Heart left ventricle (tissue), 16 donors: ENCODE measurements at regions not wholly inside any gene's neighbourhood (a gene's known extent, or its start where the extent isn't known, plus 50 kb on each side); places are given as distances from the start of the nearest gene placed in this dataset.

Experiments used
- ATAC-seq, 4 donors: fragments of 200-7000 bp; cut with Tn5 transposase; one replicate each; pipeline ENCODE4 v1.9.1; 2020 to 2022; ENCODE audit warnings: moderate library complexity in 4 of 4, mild to moderate bottlenecking in 3 of 4, moderate number of reproducible peaks in 1 of 4
- DNase-seq, 5 donors: peaks; one replicate each; pipeline ENCODE4 v3.0.0-alpha.2; 2020
- H3K27ac ChIP-seq, 12 donors: fragments of 200-600 bp; sonication (generic) in 4 of 12; one replicate each; pipeline versions ENCODE4 v1.5.0 to v1.8.0; 2016 to 2022; ENCODE audit warnings: mild to moderate bottlenecking in 2 of 12
- H3K27me3 ChIP-seq, 9 donors: fragments of 200-600 bp; sonication (generic) in 2 of 9; one replicate each; pipeline versions ENCODE4 v1.5.1 to v1.8.0; 2016 to 2022; ENCODE audit warnings: mild to moderate bottlenecking in 3 of 9
- H3K36me3 ChIP-seq, 9 donors: fragments of 200-600 bp; sonication (generic) in 2 of 9; one replicate each; pipeline versions ENCODE4 v1.5.0 to v1.8.0; 2018 to 2022; ENCODE audit warnings: mild to moderate bottlenecking in 2 of 9
- H3K4me1 ChIP-seq, 12 donors: fragments of 200-600 bp; sonication (generic) in 4 of 12; one replicate each; pipeline versions ENCODE4 v1.5.0 to v1.8.0; 2016 to 2022; ENCODE audit warnings: mild to moderate bottlenecking in 3 of 12
- H3K4me3 ChIP-seq, 12 donors: fragments of 200-600 bp; sonication (generic) in 4 of 12; one replicate each; pipeline versions ENCODE4 v1.5.0 to v1.8.0; 2017 to 2022; ENCODE audit warnings: mild to moderate bottlenecking in 9 of 12, moderate library complexity in 4 of 12
- H3K9me3 ChIP-seq, 12 donors: fragments of 200-600 bp; sonication (generic) in 4 of 12; one replicate each; pipeline versions ENCODE4 v1.5.0 to v1.8.0; 2016 to 2022; ENCODE audit warnings: mild to moderate bottlenecking in 1 of 12
- POLR2A ChIP-seq, 2 donors: fragments of 450-650 bp; IDR thresholded peaks; one replicate each; pipeline ENCODE4 v1.6.1; 2017; ENCODE audit warnings: antibody characterized with exemption in 2 of 2, mild to moderate bottlenecking in 2 of 2, moderate library complexity in 2 of 2
- WGBS, 4 donors: extraction: QIAGEN DNeasy Blood & Tissue Kit in 2 of 4; methylation state at CpG; one replicate each; pipeline versions ENCODE4 v1.1.5 to v1.1.7; 2013 to 2018; 5-methylcytosine and 5-hydroxymethylcytosine counted together
- intact Hi-C, 10 donors: fragments of 100-400 bp; cut with DNase I; formaldehyde crosslinking; loops; one replicate each; pipeline versions ENCODE4 v1.11.1 to v1.14.2; 2022
- TF ChIP-seq, protein P1 (sequence below), 12 donors: fragments of 200-600 bp; sonication (generic) in 4 of 12; IDR thresholded peaks; one replicate each; pipeline versions ENCODE4 v1.5.0 to v1.8.0; 2018 to 2022; ENCODE audit warnings: antibody characterized with exemption in 12 of 12, mild to moderate bottlenecking in 5 of 12
- donor health status: ischemic (EF 13 %, LVEDD 7.1; RV severe dilation, severe dysfunction).
- donor health status: healthy with polysubstance abuse.
- donor health status: DM: no; HTN: yes; CAD: no.
- donor health status: DM: no; HTN: no; CAD: no.
- donor health status: ischemic (EF 25% LVEDD 6.9; RV normal size, moderate dysfunction).
- donor health status: ischemic (EF 25% LVEDD 5.7; RV mildly dilated, moderate dysfunction).
- donor health status: healthy.
- donor health status: DM: yes; HTN: yes; CAD: no.
- donor health status: ischemic (EF 35%, LVEDD 5.7; RV mildly dilated, moderate dysfunction).
- donor health status: nonischemic (EF 11% LVEDD 7.7; RV severe dilation, severe dysfunction).
- donor health status: DM: yes; HTN: yes; CAD: no.
- donor health status: PGD.
- donor health status: ischemic (EF 29% LVEDD 5.4; RV normal size, mild dysfunction).
- donor health status: nonischemic (EF 23%, LVEDD 6.1; RV moderate dilation, normal function).

DNA sequence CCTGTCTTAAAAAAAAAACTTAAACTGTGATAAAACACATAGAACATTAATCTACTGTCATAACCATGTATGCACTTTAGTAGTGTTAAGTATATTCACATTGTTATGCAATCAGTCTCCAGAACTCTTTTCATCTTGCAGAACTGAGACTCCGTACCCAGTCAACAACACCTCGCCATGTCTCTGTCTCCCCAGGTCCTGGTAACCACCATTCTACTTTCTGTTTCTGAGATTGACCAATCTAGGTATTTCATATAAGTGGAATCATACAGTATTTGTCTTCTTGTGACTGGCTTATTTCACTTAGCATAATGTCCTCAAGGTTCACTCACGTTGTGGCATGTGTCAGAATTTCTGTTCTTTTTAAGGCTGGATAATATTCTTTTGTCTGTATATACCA lies 290.8 kb upstream of the CXCR4 start:
- H3K4me3 ChIP-seq, result no peak overlapping the region
- TF ChIP-seq, protein P1, sequence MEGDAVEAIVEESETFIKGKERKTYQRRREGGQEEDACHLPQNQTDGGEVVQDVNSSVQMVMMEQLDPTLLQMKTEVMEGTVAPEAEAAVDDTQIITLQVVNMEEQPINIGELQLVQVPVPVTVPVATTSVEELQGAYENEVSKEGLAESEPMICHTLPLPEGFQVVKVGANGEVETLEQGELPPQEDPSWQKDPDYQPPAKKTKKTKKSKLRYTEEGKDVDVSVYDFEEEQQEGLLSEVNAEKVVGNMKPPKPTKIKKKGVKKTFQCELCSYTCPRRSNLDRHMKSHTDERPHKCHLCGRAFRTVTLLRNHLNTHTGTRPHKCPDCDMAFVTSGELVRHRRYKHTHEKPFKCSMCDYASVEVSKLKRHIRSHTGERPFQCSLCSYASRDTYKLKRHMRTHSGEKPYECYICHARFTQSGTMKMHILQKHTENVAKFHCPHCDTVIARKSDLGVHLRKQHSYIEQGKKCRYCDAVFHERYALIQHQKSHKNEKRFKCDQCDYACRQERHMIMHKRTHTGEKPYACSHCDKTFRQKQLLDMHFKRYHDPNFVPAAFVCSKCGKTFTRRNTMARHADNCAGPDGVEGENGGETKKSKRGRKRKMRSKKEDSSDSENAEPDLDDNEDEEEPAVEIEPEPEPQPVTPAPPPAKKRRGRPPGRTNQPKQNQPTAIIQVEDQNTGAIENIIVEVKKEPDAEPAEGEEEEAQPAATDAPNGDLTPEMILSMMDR (IDR thresholded peaks at IDR 0.05), result no peak
- TF ChIP-seq POLR2A (IDR thresholded peaks at IDR 0.05), result no peak
- no peaks in the 10 kb centered on the region for H3K9me3 ChIP-seq
- ATAC-seq (no peak), DNase-seq (no peak)
- H3K27me3 ChIP-seq, result peaks cover 0 to 34% (median 6%) of the 10 kb centered on the region in 9 donors
- no peaks in the 10 kb centered on the region for H3K4me1 ChIP-seq
- no peaks in the 10 kb centered on the region for H3K36me3 ChIP-seq
- intact Hi-C loops, result no loop called here
- H3K27ac ChIP-seq, result no peak overlapping the region
- 75 to 85% (median 79%) methylated on average over 3 of the region's 3 CpGs for WGBS, 4 donors

- Histone ChIP-seq H3K27ac (no peak overlapping the region), H3K27me3 (peaks cover 0 to 34% (median 6%) of the 10 kb centered on the region in 9 donors), H3K36me3 (no peaks in the 10 kb centered on the region), H3K4me1 (no peaks in the 10 kb centered on the region), H3K4me3 (no peak overlapping the region), H3K9me3 (no peaks in the 10 kb centered on the region)
- ATAC-seq (no peak), DNase-seq (no peak)
- intact Hi-C loops, result no loop called here
- TF ChIP-seq, protein P1 (IDR thresholded peaks at IDR 0.05), result no peak
- TF ChIP-seq POLR2A (IDR thresholded peaks at IDR 0.05), result no peak
- 56 to 73% (median 65%) methylated on average over 5 to 8 of the region's 8 CpGs for WGBS, 4 donors
Measured at GRCh38 chr2:136407952-136408318, 290.0 kb upstream of the CXCR4 start.

GRCh38 chr2:136407117-136407951 lies 289.4 kb upstream of the CXCR4 start:
- H3K27ac ChIP-seq, result no peak overlapping the region
- WGBS, 4 donors, result 50 to 58% (median 53%) methylated on average over 8 of the region's 8 CpGs
- DNase-seq (no peak), ATAC-seq (no peak)
- no peak overlapping the region for H3K4me3 ChIP-seq
- no peaks in the 10 kb centered on the region for H3K4me1 ChIP-seq
- no peaks in the 10 kb centered on the region for H3K9me3 ChIP-seq
- H3K36me3 ChIP-seq, result no peaks in the 10 kb centered on the region
- no peak for TF ChIP-seq POLR2A (IDR thresholded peaks at IDR 0.05)
- TF ChIP-seq, protein P1 (IDR thresholded peaks at IDR 0.05), result no peak
- peaks cover 0 to 39% (median 6%) of the 10 kb centered on the region in 9 donors for H3K27me3 ChIP-seq
- intact Hi-C loops, result no loop called here

DNA sequence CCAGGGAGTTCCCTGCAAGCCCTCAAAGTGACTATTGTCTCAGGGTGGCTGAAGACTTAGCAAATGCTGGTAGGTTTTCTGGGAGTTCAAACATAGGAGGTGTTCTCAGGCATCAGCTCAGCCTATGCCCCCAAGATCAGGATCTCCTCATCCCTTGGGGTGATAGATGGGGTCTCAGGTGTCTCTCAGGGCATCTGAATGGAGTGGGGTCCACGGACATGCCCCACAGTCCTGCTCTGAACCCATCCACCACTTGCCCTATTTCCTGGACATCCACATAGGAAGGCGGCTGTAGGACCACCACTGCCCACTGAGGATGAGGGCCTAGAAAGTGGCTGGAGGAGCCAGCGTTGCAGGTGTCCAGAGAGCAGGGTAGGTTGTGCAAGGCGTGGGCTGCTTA lies 287.0 kb upstream of the CXCR4 start:
- Histone ChIP-seq H3K4me1 (no peaks in the 10 kb centered on the region), H3K27me3 (peaks cover 0 to 40% (median 9%) of the 10 kb centered on the region in 9 donors), H3K36me3 (no peaks in the 10 kb centered on the region), H3K4me3 (no peak overlapping the region), H3K9me3 (no peaks in the 10 kb centered on the region), H3K27ac (no peak overlapping the region)
- 75 to 88% (median 82%) methylated on average over 3 to 4 of the region's 4 CpGs for WGBS, 4 donors
- no peak for TF ChIP-seq POLR2A (IDR thresholded peaks at IDR 0.05)
- TF ChIP-seq, protein P1 (IDR thresholded peaks at IDR 0.05), result no peak
- no peak for ATAC-seq
- no peak for DNase-seq
- intact Hi-C loops, result no loop called here
